OCI-M2 (cell line): ENCODE measurements at regions not wholly inside any gene's neighbourhood (a gene's known extent, or its start where the extent isn't known, plus 50 kb on each side); places are given as distances from the start of the nearest gene placed in this dataset.
A peak's percentile ranks its signal among the peaks of the same experiment; 100 is the strongest.

Experiments used
- DNase-seq: peaks from one replicate; lab custom pipeline; 2025; ENCODE audit not compliant: unreplicated experiment; lab: John Stamatoyannopoulos, UW

- peak; percentile 35 for DNase-seq
Measured at GRCh38 chrX:65034668-65035445, 58.6 kb upstream of the ZC4H2 start, which contains the start of gene ZC3H12B. TSS of gene ZC3H12B (plus strand) at chrX:65034826.

- no peak for DNase-seq
Measured at GRCh38 chrX:65034292-65034667, 58.0 kb upstream of the ZC4H2 start.
